AG09309 (cell line): ENCODE measurements at regions not wholly inside any gene's neighbourhood (a gene's known extent, or its start where the extent isn't known, plus 50 kb on each side); places are given as distances from the start of the nearest gene placed in this dataset.
A peak's percentile ranks its signal among the peaks of the same experiment; 100 is the strongest.

Experiments used
- DNase-seq: peaks from one replicate; pipeline ENCODE4 v3.0.0-alpha.2; 2010; ENCODE audit warnings: low read depth
- H3K4me3 ChIP-seq: 2 replicates; pipeline ENCODE4 v1.5.1; 2011; ENCODE audit warnings: mild to moderate bottlenecking, low read depth, low read length, moderate library complexity; ENCODE audit not compliant: control insufficient read depth
- TF ChIP-seq, protein P1 (sequence below): IDR thresholded peaks from 2 replicates; pipeline ENCODE4 v1.5.1; 2011; ENCODE audit warnings: mild to moderate bottlenecking, low read depth, low read length, inconsistent platforms; ENCODE audit not compliant: insufficient read depth, control insufficient read depth; ENCODE audit errors: missing control alignments

- TF ChIP-seq, protein P1, sequence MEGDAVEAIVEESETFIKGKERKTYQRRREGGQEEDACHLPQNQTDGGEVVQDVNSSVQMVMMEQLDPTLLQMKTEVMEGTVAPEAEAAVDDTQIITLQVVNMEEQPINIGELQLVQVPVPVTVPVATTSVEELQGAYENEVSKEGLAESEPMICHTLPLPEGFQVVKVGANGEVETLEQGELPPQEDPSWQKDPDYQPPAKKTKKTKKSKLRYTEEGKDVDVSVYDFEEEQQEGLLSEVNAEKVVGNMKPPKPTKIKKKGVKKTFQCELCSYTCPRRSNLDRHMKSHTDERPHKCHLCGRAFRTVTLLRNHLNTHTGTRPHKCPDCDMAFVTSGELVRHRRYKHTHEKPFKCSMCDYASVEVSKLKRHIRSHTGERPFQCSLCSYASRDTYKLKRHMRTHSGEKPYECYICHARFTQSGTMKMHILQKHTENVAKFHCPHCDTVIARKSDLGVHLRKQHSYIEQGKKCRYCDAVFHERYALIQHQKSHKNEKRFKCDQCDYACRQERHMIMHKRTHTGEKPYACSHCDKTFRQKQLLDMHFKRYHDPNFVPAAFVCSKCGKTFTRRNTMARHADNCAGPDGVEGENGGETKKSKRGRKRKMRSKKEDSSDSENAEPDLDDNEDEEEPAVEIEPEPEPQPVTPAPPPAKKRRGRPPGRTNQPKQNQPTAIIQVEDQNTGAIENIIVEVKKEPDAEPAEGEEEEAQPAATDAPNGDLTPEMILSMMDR, result no peak
- no peak overlapping the region for H3K4me3 ChIP-seq
- DNase-seq, result no peak
Measured at GRCh38 chr6:147648916-147649315, 140.4 kb downstream of the SAMD5 start.

DNA sequence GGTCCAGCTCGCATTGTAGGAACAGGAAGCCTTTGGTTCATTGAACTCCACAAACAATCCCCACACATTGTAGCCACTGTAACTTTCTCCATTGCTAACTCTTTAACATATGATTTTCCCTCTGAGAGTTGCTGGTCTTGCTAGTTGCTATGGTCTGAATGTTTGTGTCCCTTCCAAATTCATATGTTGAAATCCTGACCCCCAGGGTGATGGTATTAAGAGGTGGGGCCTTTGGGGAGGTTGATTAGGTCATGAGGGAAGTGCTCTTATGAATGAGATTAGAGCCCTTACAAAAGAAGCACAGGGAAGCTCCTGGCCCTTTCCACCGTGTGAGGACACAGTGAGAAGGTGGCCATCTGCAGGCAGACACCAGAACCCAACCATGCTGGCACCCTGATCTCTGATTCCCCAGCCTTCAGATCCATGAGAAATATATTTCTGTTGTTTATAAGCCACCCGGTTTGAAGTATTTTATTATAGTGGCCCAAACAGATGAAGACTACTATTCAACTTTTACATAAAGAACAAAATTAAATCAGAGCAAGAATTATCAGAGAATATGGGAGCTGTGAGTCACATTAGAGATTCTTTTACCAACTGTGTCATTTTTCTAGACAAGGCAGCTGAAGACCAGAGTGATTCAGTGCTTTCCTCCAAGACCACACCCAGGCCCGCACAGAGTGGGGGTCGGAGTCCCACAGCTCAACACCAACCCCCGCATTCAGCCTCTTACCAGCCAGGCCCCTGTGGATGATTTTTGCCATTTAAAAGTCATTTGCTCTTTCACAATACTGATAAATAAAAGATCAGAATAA, 143.0 kb downstream of the SAMD5 start:
- TF ChIP-seq, protein P1, result peak; percentile 42
- no peak for DNase-seq
- no peak overlapping the region for H3K4me3 ChIP-seq

DNA sequence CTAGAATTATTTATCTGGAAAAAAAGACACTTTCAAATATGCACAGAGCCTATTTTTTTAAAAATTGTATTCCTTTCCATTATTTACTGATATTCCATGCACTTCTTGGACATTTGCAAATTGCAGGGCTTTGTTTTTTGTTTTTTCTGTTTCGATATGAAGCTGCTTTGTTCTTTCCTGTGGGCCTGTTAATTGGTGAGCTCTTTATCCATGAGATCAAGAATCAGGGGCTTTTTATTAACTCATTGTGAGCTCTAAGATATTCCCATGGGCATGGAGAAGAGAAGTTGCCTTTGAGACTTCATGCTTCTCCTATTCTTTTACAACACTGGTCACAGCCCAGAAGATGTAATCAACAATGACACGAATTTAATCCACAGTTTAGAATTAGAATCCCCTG, 145.1 kb downstream of the SAMD5 start:
- DNase-seq, result no peak
- TF ChIP-seq, protein P1, result no peak
- no peak overlapping the region for H3K4me3 ChIP-seq

DNA sequence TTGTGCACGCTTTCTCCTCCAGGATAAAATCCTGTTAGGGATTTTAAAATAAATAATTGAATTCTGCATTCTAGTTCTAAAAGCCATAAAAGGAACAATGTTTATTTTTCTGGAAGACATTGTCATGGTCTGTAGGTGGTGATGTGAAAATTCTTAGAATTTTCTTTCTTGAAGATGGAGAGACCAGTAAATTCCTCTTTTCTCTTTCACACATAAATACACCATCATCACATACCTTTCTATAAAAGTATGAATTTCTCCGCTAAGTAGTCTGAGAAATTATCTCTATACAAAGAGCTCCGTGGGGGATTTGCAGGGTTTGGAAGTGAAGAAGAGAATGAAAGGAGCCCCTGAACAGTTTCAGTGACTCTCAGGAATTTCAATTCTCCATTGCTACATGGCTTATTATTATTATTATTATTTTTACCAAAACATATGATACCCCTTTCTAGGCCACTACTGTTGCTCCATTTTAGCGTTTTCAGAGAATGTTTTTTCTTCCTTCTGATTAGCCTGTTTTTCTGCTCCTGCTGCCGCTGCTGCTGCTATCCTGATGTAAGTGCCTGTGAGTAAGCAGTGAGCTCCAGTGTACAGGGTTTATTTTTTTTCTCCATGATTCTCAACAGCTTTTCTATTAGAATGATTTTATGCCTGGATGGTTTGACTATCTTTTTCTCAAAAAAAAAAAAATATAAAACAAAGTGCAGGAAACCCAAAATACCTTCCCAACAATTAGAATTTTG, 145.8 kb downstream of the SAMD5 start:
- no peak overlapping the region for H3K4me3 ChIP-seq
- no peak for DNase-seq
- TF ChIP-seq, protein P1, result no peak

GRCh38 chr6:147660334-147661311, 152.1 kb downstream of the SAMD5 start:
- TF ChIP-seq, protein P1, result no peak
- DNase-seq, result no peak

DNA sequence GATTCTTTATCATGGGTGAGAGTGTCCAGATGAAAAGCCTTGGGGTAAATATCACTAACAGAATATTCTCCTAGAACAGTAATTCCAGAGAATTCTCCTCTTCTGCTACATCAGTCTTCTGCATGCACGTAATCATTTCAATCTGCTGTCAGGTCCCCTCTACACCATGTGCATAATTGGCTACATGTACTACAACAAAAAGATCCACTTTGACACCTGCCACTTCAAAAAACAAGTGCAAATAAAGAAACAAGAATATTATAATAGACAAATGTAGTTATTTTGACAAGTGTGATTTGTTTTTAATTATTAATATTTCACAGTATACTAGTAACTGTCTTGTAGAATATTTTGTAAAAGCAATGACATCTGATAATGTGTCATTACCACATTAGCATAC, 154.2 kb downstream of the SAMD5 start:
- DNase-seq, result no peak
- H3K4me3 ChIP-seq, result no peak overlapping the region
- TF ChIP-seq, protein P1, result no peak

More at GRCh38 chr6:147660334-147661311, 152.1 kb downstream of the SAMD5 start:
- H3K4me3 ChIP-seq, result no peak overlapping the region
